ENCODE measurements at regions not wholly inside any gene's neighbourhood (a gene's known extent, or its start where the extent isn't known, plus 50 kb on each side); places are given as distances from the start of the nearest gene placed in this dataset.

- no peak for TF ChIP-seq POLR2A (IDR thresholded peaks at IDR 0.05; ENCODE audit: low read length)
- no peak for TF ChIP-seq GATA1 (IDR thresholded peaks at IDR 0.05; ENCODE audit: low read depth, low read length)
These were observed 186.8 kb downstream of the SNX18 start for GRCh38 chr5:54704333-54704732.
